Progenitor cell of endocrine pancreas (in vitro differentiated cells): ENCODE measurements at regions not wholly inside any gene's neighbourhood (a gene's known extent, or its start where the extent isn't known, plus 50 kb on each side); places are given as distances from the start of the nearest gene placed in this dataset.

Source experiments
- DNase-seq: peaks from one replicate; pipeline ENCODE4 v3.0.0; 2021; ENCODE audit warnings: low spot score; ENCODE audit not compliant: unreplicated experiment
- H3K27ac Mint-ChIP-seq: 2 replicates; pipeline ENCODE4 v1.8.0; 2021; ENCODE audit warnings: mild to moderate bottlenecking, moderate library complexity, mixed read lengths
- H3K27me3 Mint-ChIP-seq: 2 replicates; pipeline ENCODE4 v1.8.0; 2021; ENCODE audit warnings: mixed read lengths
- H3K36me3 Mint-ChIP-seq: 2 replicates; pipeline ENCODE4 v1.8.0; 2022; ENCODE audit warnings: mixed read lengths; ENCODE audit not compliant: insufficient read depth
- H3K4me1 Mint-ChIP-seq: 2 replicates; pipeline ENCODE4 v1.8.0; 2021; ENCODE audit warnings: low read depth, mixed read lengths
- H3K4me3 Mint-ChIP-seq: 2 replicates; pipeline ENCODE4 v1.8.0; 2021; ENCODE audit warnings: low read depth, mild to moderate bottlenecking, moderate library complexity, mixed read lengths
- H3K9me3 Mint-ChIP-seq: 2 replicates; pipeline ENCODE4 v1.8.0; 2021; ENCODE audit warnings: low read depth, mixed read lengths
- TF ChIP-seq, protein P1 (sequence below): fragments of 200-600 bp; sonication (generic); IDR thresholded peaks from one replicate; pipeline ENCODE4 v1.5.0; 2021; ENCODE audit warnings: antibody characterized with exemption, mild to moderate bottlenecking; ENCODE audit not compliant: unreplicated experiment

GRCh38 chr2:56757884-56758545 is 574.2 kb downstream of the CCDC85A start:
- Mint-ChIP-seq H3K4me1 (no peaks in the 10 kb centered on the region), H3K4me3 (no peak overlapping the region), H3K27me3 (no peaks in the 10 kb centered on the region), H3K9me3 (peaks cover 10% of the 10 kb centered on the region), H3K27ac (no peak overlapping the region), H3K36me3 (no peaks in the 10 kb centered on the region)
- TF ChIP-seq, protein P1, sequence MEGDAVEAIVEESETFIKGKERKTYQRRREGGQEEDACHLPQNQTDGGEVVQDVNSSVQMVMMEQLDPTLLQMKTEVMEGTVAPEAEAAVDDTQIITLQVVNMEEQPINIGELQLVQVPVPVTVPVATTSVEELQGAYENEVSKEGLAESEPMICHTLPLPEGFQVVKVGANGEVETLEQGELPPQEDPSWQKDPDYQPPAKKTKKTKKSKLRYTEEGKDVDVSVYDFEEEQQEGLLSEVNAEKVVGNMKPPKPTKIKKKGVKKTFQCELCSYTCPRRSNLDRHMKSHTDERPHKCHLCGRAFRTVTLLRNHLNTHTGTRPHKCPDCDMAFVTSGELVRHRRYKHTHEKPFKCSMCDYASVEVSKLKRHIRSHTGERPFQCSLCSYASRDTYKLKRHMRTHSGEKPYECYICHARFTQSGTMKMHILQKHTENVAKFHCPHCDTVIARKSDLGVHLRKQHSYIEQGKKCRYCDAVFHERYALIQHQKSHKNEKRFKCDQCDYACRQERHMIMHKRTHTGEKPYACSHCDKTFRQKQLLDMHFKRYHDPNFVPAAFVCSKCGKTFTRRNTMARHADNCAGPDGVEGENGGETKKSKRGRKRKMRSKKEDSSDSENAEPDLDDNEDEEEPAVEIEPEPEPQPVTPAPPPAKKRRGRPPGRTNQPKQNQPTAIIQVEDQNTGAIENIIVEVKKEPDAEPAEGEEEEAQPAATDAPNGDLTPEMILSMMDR: no peak
- DNase-seq: no peak

DNA sequence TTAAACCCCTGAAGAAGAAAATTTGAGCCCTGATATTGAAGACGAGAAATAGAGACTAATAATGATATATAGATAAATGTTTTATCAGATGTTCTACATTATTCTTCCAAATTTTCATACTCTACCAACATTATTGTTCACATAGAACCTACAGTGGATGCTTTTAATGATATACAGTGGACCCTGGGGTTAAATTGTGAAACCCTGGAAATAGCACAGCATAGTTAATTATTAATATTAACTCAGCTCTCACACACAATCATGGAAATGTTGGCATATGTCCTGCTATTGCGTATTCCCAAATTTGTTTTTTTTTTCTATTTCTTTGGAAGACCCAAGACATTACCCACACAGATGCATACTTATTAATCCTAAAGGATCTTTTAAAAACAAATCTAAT is 579.9 kb downstream of the CCDC85A start:
- no peaks in the 10 kb centered on the region for H3K27me3 Mint-ChIP-seq
- H3K4me1 Mint-ChIP-seq: no peaks in the 10 kb centered on the region
- H3K9me3 Mint-ChIP-seq: peaks cover 10% of the 10 kb centered on the region
- H3K36me3 Mint-ChIP-seq: no peaks in the 10 kb centered on the region
- TF ChIP-seq, protein P1: no peak
- no peak overlapping the region for H3K4me3 Mint-ChIP-seq
- H3K27ac Mint-ChIP-seq: no peak overlapping the region
- DNase-seq: no peak

GRCh38 chr2:56768973-56769372 is 585.2 kb downstream of the CCDC85A start:
- H3K4me3 Mint-ChIP-seq: no peak overlapping the region
- no peaks in the 10 kb centered on the region for H3K36me3 Mint-ChIP-seq

DNA sequence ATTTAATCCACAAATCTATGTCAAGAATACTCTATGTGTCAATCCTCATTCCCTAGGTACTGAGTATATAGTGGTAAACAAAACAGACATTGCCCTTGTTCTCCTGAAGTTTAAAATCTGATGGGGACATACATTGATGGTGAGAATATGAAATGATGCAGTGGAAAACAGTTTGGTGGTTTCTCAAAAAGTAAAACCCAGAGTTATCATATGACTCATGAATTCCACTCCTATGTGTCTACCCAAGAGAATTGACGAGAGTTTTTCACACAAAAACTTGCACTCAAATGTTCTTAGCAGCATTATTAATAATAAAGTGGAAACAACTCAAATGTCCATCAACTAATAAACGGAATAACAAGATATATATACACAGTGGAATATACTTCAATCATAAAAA is 586.7 kb downstream of the CCDC85A start:
- Mint-ChIP-seq H3K9me3 (peaks cover 3% of the 10 kb centered on the region), H3K36me3 (no peaks in the 10 kb centered on the region), H3K4me1 (no peaks in the 10 kb centered on the region), H3K27me3 (no peaks in the 10 kb centered on the region), H3K27ac (no peak overlapping the region), H3K4me3 (no peak overlapping the region)
- DNase-seq: no peak
- TF ChIP-seq, protein P1: no peak

More at GRCh38 chr2:56768973-56769372, 585.2 kb downstream of the CCDC85A start:
- H3K4me1 Mint-ChIP-seq: no peaks in the 10 kb centered on the region
- no peak for DNase-seq
- no peaks in the 10 kb centered on the region for H3K27me3 Mint-ChIP-seq
- H3K27ac Mint-ChIP-seq: no peak overlapping the region
- H3K9me3 Mint-ChIP-seq: peaks cover 3% of the 10 kb centered on the region
- TF ChIP-seq, protein P1: no peak

DNA sequence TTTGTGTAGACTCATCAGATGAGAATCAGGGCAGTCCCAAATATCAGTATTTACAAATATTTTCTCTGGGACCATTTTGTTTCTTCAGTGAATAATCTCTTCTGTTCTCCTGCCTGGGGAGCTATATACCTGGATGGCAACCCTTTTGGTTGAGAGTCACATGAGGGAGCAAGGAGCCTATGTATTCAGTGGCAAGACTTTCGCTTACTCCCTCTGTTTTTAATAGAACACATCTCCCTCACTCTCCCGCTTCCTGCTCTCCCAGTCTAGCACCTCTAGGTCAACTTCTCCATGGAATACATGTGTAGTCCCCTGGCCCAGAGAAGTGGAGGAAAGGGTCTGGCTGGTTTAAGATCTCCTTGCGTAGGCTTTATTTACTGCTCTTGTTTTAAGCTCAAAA is 600.3 kb downstream of the CCDC85A start:
- Mint-ChIP-seq H3K4me1 (no peaks in the 10 kb centered on the region), H3K36me3 (no peaks in the 10 kb centered on the region), H3K27ac (no peak overlapping the region), H3K4me3 (no peak overlapping the region), H3K9me3 (peaks cover 2% of the 10 kb centered on the region), H3K27me3 (no peaks in the 10 kb centered on the region)
- TF ChIP-seq, protein P1: no peak
- DNase-seq: no peak
